GM12878 (cell line): ENCODE measurements at regions not wholly inside any gene's neighbourhood (a gene's known extent, or its start where the extent isn't known, plus 50 kb on each side); places are given as distances from the start of the nearest gene placed in this dataset.

Source experiments
- ATAC-seq: fragments of 200-7000 bp; cut with Tn5 transposase; 3 replicates; pipeline ENCODE4 v1.9.1; 2020; ENCODE audit warnings: mild to moderate bottlenecking, moderate library complexity
- BruUV-seq: library from RNA; stranded (reverse); fragments of 400-500 nt; replicated peaks from 2 replicates; lab custom pipeline; 2021; lab: Mats Ljungman, UMichigan
- CTCF ChIA-PET: fragments of 300-600 bp; sonication (Branson Sonifier 250); formaldehyde crosslinking; extraction: SDS; loops from one replicate; lab custom pipeline; 2021; ENCODE audit warnings: inconsistent platforms; lab: Yijun Ruan, JAX
- POLR2A ChIA-PET: fragments of 350-600 bp; formaldehyde crosslinking; extraction: SDS; loops from one replicate; lab custom pipeline; 2021; ENCODE audit warnings: inconsistent platforms; lab: Charles Lee
- RAD21 ChIA-PET: fragments of 300-600 bp; sonication (Branson Sonifier 250); formaldehyde crosslinking; loops from one replicate; lab custom pipeline; 2023; ENCODE audit warnings: antibody characterized with exemption; ENCODE audit not compliant: unreplicated experiment; lab: Charles Lee
- SMC1A ChIA-PET: fragments of 300-600 bp; sonication (Branson Sonifier 250); formaldehyde crosslinking; loops from one replicate; lab custom pipeline; 2023; ENCODE audit not compliant: unreplicated experiment, uncharacterized antibody; lab: Charles Lee
- DNase-seq: peaks from one replicate; pipeline ENCODE4 v3.0.0-alpha.2; 2011; ENCODE audit warnings: low read depth, low spot score
- FAIRE-seq: peaks from 3 replicates; lab custom pipeline; 2011; peaks lifted over from hg19 to GRCh38; lab: Jason Lieb, UNC
- H2AFZ ChIP-seq: 2 replicates; pipeline ENCODE4 v1.6.0; 2011; ENCODE audit warnings: low read depth, low read length, control low read depth; ENCODE audit not compliant: control insufficient read depth
- H3K27ac ChIP-seq: 2 replicates; pipeline ENCODE4 v1.5.1; 2011; ENCODE audit warnings: control low read depth; ENCODE audit not compliant: control insufficient read depth, insufficient read depth
- H3K27me3 ChIP-seq, 2 experiments: replicated peaks in 1 of 2; 2 replicates each; pipeline versions ENCODE4 v1.6.0 to v1.6.1; 2011; ENCODE audit warnings: low read length in 1 of 2; ENCODE audit not compliant: control insufficient read depth in 2 of 2, insufficient read depth in 2 of 2
- H3K36me3 ChIP-seq, 2 experiments: 2 replicates each; pipeline ENCODE4 v1.5.1; 2011; ENCODE audit warnings: low read length in 1 of 2; ENCODE audit not compliant: control insufficient read depth in 2 of 2, insufficient read depth in 2 of 2
- H3K4me1 ChIP-seq: 2 replicates; pipeline ENCODE4 v1.6.1; 2011; ENCODE audit warnings: mild to moderate bottlenecking, low read length, moderate library complexity, mixed read lengths; ENCODE audit not compliant: control insufficient read depth, insufficient read depth
- H3K4me2 ChIP-seq: 2 replicates; pipeline ENCODE4 v1.6.0; 2011; ENCODE audit warnings: control low read depth; ENCODE audit not compliant: control insufficient read depth, insufficient read depth
- H3K4me3 ChIP-seq: fragments of 200-600 bp; sonication (generic); 2 replicates; pipeline ENCODE4 v1.5.1; 2016
- H3K79me2 ChIP-seq: 2 replicates; pipeline ENCODE4 v1.6.0; 2011; ENCODE audit warnings: low read length; ENCODE audit not compliant: control insufficient read depth, insufficient read depth
- H3K9ac ChIP-seq: 2 replicates; pipeline ENCODE4 v1.8.0; 2011; ENCODE audit warnings: low read length, control low read depth, mixed read lengths; ENCODE audit not compliant: control insufficient read depth, insufficient read depth
- H3K9me3 ChIP-seq: replicated peaks from 3 replicates; pipeline ENCODE4 v1.5.1; 2011; ENCODE audit warnings: mild to moderate bottlenecking, low read length; ENCODE audit not compliant: control insufficient read depth, insufficient read depth
- H4K20me1 ChIP-seq: 2 replicates; pipeline ENCODE4 v1.6.0; 2011; ENCODE audit not compliant: control insufficient read depth, insufficient read depth
- ASH2L ChIP-seq: fragments of 300-600, 200-600 bp; sonication (generic); IDR thresholded peaks from 2 replicates; pipeline ENCODE4 v1.6.1; 2017; ENCODE audit warnings: low read depth, mild to moderate bottlenecking, borderline replicate concordance
- CREB1 ChIP-seq: IDR thresholded peaks from 2 replicates; pipeline ENCODE4 v1.6.1; 2012; ENCODE audit warnings: low read depth, mild to moderate bottlenecking, inconsistent platforms
- EED ChIP-seq: sonication (generic); IDR thresholded peaks from 2 replicates; pipeline ENCODE4 v1.6.1; 2016; ENCODE audit warnings: antibody characterized with exemption, low read depth
- EP300 ChIP-seq, 2 experiments: fragments of 150-350 bp in 1 of 2; IDR thresholded peaks; 2 replicates each; pipeline ENCODE4 v1.6.1; 2011 to 2012; ENCODE audit warnings: low read depth in 2 of 2, low read length in 2 of 2, borderline replicate concordance in 1 of 2, improper control_type of control experiment in 1 of 2, inconsistent platforms in 1 of 2; ENCODE audit not compliant: control insufficient read depth in 1 of 2
- ETV6 ChIP-seq, 2 experiments: fragments of 450-650 bp in 1 of 2; IDR thresholded peaks in 1 of 2; conservative IDR thresholded peaks in 1 of 2; 2 replicates each; pipeline ENCODE4 v1.6.1; 2014; ENCODE audit warnings: antibody characterized with exemption in 1 of 2, borderline replicate concordance in 1 of 2, low read depth in 1 of 2, mild to moderate bottlenecking in 1 of 2, moderate library complexity in 1 of 2
- IKZF2 ChIP-seq, 2 experiments: fragments of 450-650 bp; IDR thresholded peaks; 2 replicates each; pipeline ENCODE4 v1.6.1; 2017; ENCODE audit warnings: mild to moderate bottlenecking in 2 of 2, moderate library complexity in 2 of 2
- JUNB ChIP-seq: IDR thresholded peaks from 2 replicates; pipeline ENCODE4 v1.6.1; 2016; ENCODE audit warnings: antibody characterized with exemption, mild to moderate bottlenecking
- KAT2A ChIP-seq: conservative IDR thresholded peaks from 2 replicates; pipeline ENCODE4 v1.6.1; 2011; ENCODE audit warnings: low read depth, low read length; ENCODE audit not compliant: control insufficient read depth
- MEF2B ChIP-seq: fragments of 450-650 bp; IDR thresholded peaks from 2 replicates; pipeline ENCODE4 v1.6.1; 2018; ENCODE audit warnings: mild to moderate bottlenecking, moderate library complexity; ENCODE audit not compliant: partially characterized antibody, poor library complexity, severe bottlenecking
- PAX5 ChIP-seq: IDR thresholded peaks from 2 replicates; pipeline ENCODE4 v1.6.1; 2011; ENCODE audit warnings: low read depth, low read length, borderline replicate concordance
- SMAD5 ChIP-seq: IDR thresholded peaks from 2 replicates; pipeline ENCODE4 v1.6.1; 2016; ENCODE audit warnings: antibody characterized with exemption, low read depth
- SREBF2 ChIP-seq: IDR thresholded peaks from 2 replicates; pipeline ENCODE4 v1.6.1; 2012; ENCODE audit warnings: mild to moderate bottlenecking, low read length
- TCF3 ChIP-seq: IDR thresholded peaks from 2 replicates; pipeline ENCODE4 v1.6.1; 2012; ENCODE audit warnings: low read depth, mild to moderate bottlenecking, low read length, borderline replicate concordance; ENCODE audit not compliant: insufficient read depth
- YBX1 ChIP-seq: fragments of 450-650 bp; IDR thresholded peaks from 2 replicates; pipeline ENCODE4 v1.6.1; 2016; ENCODE audit warnings: antibody characterized with exemption
- ZNF274 ChIP-seq: IDR thresholded peaks from one replicate; pipeline ENCODE4 v1.8.0; 2011; ENCODE audit not compliant: insufficient read length, insufficient read depth
- WGBS: methylation state at CpG from one replicate; pipeline ENCODE4 v1.1.6; 2016; ENCODE audit warnings: low lambda C conversion rate; ENCODE audit not compliant: insufficient replicate concordance, insufficient coverage; ENCODE audit errors: missing lambda C conversion rate; 5-methylcytosine and 5-hydroxymethylcytosine counted together
- in situ Hi-C: fragments of 300-500 bp; cut with MboI; formaldehyde crosslinking; loops from 9 replicates; pipeline ENCODE4 v1.14.3; 2018; ENCODE audit warnings: mixed read lengths
- intact Hi-C: fragments of 100-400 bp; cut with micrococcal nuclease; formaldehyde crosslinking; loops from one replicate; pipeline ENCODE4 v1.14.2; 2022; ENCODE audit not compliant: unreplicated experiment
- TF ChIP-seq, protein P1 (sequence below): fragments of 450-650 bp; IDR thresholded peaks from 2 replicates; pipeline ENCODE4 v1.6.1; 2014; ENCODE audit warnings: mild to moderate bottlenecking
- TF ChIP-seq, protein P2 (sequence below): fragments of 450-650 bp; IDR thresholded peaks from 2 replicates; pipeline ENCODE4 v1.6.1; 2018; ENCODE audit warnings: borderline replicate concordance, mild to moderate bottlenecking; ENCODE audit not compliant: partially characterized antibody
- TF ChIP-seq, protein P3 (sequence below): IDR thresholded peaks from 2 replicates; pipeline ENCODE4 v1.6.1; 2011; ENCODE audit warnings: borderline replicate concordance, low read depth, mild to moderate bottlenecking, moderate library complexity, low read length; ENCODE audit not compliant: insufficient read depth, poor library complexity, severe bottlenecking
- TF ChIP-seq, protein P4 (sequence below): fragments of 450-650 bp; IDR thresholded peaks from 2 replicates; pipeline ENCODE4 v1.6.1; 2016; ENCODE audit warnings: mild to moderate bottlenecking

DNA sequence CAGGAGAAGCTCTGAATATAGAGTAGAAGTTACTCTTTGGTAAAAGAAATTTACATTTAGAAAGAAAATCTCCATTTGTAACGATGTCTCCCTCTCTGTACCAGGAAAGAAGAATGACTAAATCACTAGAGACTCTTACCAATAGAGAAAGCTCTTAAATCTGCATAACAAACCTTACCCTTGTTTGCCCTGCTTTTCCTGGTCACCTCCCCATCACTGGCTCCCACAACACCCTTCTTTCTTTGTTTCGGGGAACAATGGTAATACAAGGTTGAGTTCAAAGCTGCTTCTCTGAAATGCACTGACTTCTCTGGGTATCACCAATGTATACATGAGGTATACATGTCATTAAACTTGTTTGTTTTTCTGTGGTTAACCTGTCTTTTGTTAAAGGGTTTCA is 351.1 kb upstream of the FLRT2 start:
- H3K9ac ChIP-seq = no peak overlapping the region
- no peaks in the 10 kb centered on the region for H3K79me2 ChIP-seq
- 0% methylated on average over 2 of the region's 2 CpGs for WGBS
- no peak overlapping the region for H2AFZ ChIP-seq
- ChIA-PET POLR2A (no interaction called here), RAD21 (no interaction called here), CTCF (no interaction called here), SMC1A (interaction anchor here (0.7 kb wide), 1 partner anchor 15 kb away, joined by 3 read pairs; no protein-coding TSS in a partner anchor)
- no TSS peak for BruUV-seq
- ATAC-seq (no peak), DNase-seq (no peak), FAIRE-seq (no peak)
- H3K9me3 ChIP-seq = no peaks in the 10 kb centered on the region
- H3K27ac ChIP-seq = no peak overlapping the region
- intact Hi-C loops (no loop called here), in situ Hi-C loops (no loop called here)
- no peak overlapping the region for H3K4me2 ChIP-seq
- no peaks in the 10 kb centered on the region for H4K20me1 ChIP-seq
- no peaks in the 10 kb centered on the region for H3K27me3 ChIP-seq
- H3K4me3 ChIP-seq = no peak overlapping the region
- H3K4me1 ChIP-seq = no peaks in the 10 kb centered on the region
- H3K36me3 ChIP-seq = no peaks in the 10 kb centered on the region
- no peak for TF ChIP-seq TCF3
- TF ChIP-seq, protein P1, sequence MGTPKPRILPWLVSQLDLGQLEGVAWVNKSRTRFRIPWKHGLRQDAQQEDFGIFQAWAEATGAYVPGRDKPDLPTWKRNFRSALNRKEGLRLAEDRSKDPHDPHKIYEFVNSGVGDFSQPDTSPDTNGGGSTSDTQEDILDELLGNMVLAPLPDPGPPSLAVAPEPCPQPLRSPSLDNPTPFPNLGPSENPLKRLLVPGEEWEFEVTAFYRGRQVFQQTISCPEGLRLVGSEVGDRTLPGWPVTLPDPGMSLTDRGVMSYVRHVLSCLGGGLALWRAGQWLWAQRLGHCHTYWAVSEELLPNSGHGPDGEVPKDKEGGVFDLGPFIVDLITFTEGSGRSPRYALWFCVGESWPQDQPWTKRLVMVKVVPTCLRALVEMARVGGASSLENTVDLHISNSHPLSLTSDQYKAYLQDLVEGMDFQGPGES = no peak
- TF ChIP-seq, protein P2, sequence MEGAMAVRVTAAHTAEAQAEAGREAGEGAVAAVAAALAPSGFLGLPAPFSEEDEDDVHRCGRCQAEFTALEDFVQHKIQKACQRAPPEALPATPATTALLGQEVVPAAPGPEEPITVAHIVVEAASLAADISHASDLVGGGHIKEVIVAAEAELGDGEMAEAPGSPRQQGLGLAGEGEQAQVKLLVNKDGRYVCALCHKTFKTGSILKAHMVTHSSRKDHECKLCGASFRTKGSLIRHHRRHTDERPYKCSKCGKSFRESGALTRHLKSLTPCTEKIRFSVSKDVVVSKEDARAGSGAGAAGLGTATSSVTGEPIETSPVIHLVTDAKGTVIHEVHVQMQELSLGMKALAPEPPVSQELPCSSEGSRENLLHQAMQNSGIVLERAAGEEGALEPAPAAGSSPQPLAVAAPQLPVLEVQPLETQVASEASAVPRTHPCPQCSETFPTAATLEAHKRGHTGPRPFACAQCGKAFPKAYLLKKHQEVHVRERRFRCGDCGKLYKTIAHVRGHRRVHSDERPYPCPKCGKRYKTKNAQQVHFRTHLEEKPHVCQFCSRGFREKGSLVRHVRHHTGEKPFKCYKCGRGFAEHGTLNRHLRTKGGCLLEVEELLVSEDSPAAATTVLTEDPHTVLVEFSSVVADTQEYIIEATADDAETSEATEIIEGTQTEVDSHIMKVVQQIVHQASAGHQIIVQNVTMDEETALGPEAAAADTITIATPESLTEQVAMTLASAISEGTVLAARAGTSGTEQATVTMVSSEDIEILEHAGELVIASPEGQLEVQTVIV = no peak
- TF ChIP-seq YBX1 = no peak
- TF ChIP-seq, protein P3, sequence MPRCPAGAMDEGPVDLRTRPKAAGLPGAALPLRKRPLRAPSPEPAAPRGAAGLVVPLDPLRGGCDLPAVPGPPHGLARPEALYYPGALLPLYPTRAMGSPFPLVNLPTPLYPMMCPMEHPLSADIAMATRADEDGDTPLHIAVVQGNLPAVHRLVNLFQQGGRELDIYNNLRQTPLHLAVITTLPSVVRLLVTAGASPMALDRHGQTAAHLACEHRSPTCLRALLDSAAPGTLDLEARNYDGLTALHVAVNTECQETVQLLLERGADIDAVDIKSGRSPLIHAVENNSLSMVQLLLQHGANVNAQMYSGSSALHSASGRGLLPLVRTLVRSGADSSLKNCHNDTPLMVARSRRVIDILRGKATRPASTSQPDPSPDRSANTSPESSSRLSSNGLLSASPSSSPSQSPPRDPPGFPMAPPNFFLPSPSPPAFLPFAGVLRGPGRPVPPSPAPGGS = no peak
- no peak for TF ChIP-seq SMAD5
- no peak for TF ChIP-seq MEF2B
- TF ChIP-seq JUNB = no peak
- TF ChIP-seq EP300 (IDR thresholded peaks at IDR 0.05; ENCODE audit: borderline replicate concordance in 1 of 2, control insufficient read depth in 1 of 2, low read depth in 2 of 2, low read length in 2 of 2) = no peak
- TF ChIP-seq CREB1 = no peak
- TF ChIP-seq SREBF2 = no peak
- TF ChIP-seq ASH2L = no peak
- no peak for TF ChIP-seq ZNF274
- no peak for TF ChIP-seq IKZF2 (IDR thresholded peaks at IDR 0.05)
- TF ChIP-seq KAT2A = no peak
- no peak for TF ChIP-seq ETV6 (conservative IDR thresholded peaks at IDR 0.05 in 1 of 2, IDR thresholded peaks at IDR 0.05 in 1 of 2; ENCODE audit: borderline replicate concordance in 1 of 2, low read depth in 1 of 2)
- no peak for TF ChIP-seq PAX5
- TF ChIP-seq, protein P4, sequence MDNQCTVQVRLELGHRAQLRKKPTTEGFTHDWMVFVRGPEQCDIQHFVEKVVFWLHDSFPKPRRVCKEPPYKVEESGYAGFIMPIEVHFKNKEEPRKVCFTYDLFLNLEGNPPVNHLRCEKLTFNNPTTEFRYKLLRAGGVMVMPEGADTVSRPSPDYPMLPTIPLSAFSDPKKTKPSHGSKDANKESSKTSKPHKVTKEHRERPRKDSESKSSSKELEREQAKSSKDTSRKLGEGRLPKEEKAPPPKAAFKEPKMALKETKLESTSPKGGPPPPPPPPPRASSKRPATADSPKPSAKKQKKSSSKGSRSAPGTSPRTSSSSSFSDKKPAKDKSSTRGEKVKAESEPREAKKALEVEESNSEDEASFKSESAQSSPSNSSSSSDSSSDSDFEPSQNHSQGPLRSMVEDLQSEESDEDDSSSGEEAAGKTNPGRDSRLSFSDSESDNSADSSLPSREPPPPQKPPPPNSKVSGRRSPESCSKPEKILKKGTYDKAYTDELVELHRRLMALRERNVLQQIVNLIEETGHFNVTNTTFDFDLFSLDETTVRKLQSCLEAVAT = no peak
- no peak for TF ChIP-seq EED
